ENCODE measurements at regions not wholly inside any gene's neighbourhood (a gene's known extent, or its start where the extent isn't known, plus 50 kb on each side); places are given as distances from the start of the nearest gene placed in this dataset.

- no peaks in the 10 kb centered on the region for H3K4me1 ChIP-seq
- intact Hi-C loops (cut with DNase I): no loop called here
- TF ChIP-seq CTCF (IDR thresholded peaks at IDR 0.05): no peak
- no peak overlapping the region for H3K27ac ChIP-seq
- ATAC-seq: no peak
- no peaks in the 10 kb centered on the region for H3K36me3 ChIP-seq
- no peak for DNase-seq
- no peaks in the 10 kb centered on the region for H3K9me3 ChIP-seq
- no peak overlapping the region for H3K4me3 ChIP-seq
- no peaks in the 10 kb centered on the region for H3K27me3 ChIP-seq (ENCODE audit: low read depth)
Observed at GRCh38 chr5:97549496-97549895, 366.4 kb upstream of the RIOK2 start.

- DNase-seq (no peak), ATAC-seq (no peak)
- Histone ChIP-seq H3K4me1 (no peaks in the 10 kb centered on the region), H3K36me3 (no peaks in the 10 kb centered on the region), H3K4me3 (no peak overlapping the region), H3K27ac (no peak overlapping the region), H3K9me3 (no peaks in the 10 kb centered on the region), H3K27me3 (ENCODE audit: low read depth) (no peaks in the 10 kb centered on the region)
- intact Hi-C loops (cut with DNase I): no loop called here
- no peak for TF ChIP-seq CTCF (IDR thresholded peaks at IDR 0.05)
Observed at GRCh38 chr5:97550164-97550563, 367.1 kb upstream of the RIOK2 start.

- Histone ChIP-seq H3K4me1 (no peaks in the 10 kb centered on the region), H3K4me3 (no peak overlapping the region), H3K27me3 (ENCODE audit: low read depth) (no peaks in the 10 kb centered on the region), H3K36me3 (no peaks in the 10 kb centered on the region), H3K9me3 (no peaks in the 10 kb centered on the region), H3K27ac (no peak overlapping the region)
- TF ChIP-seq CTCF (IDR thresholded peaks at IDR 0.05): no peak
- intact Hi-C loops (cut with DNase I): no loop called here
- no peak for ATAC-seq
- no peak for DNase-seq
Observed at GRCh38 chr5:97550818-97551217, 367.8 kb upstream of the RIOK2 start.

- no peak for TF ChIP-seq CTCF (IDR thresholded peaks at IDR 0.05)
- no peaks in the 10 kb centered on the region for H3K9me3 ChIP-seq
- DNase-seq: no peak
- H3K27ac ChIP-seq: no peak overlapping the region
- H3K27me3 ChIP-seq (ENCODE audit: low read depth): no peaks in the 10 kb centered on the region
- no peaks in the 10 kb centered on the region for H3K36me3 ChIP-seq
- intact Hi-C loops (cut with DNase I): no loop called here
- no peak for ATAC-seq
- H3K4me3 ChIP-seq: no peak overlapping the region
- no peaks in the 10 kb centered on the region for H3K4me1 ChIP-seq
Observed at GRCh38 chr5:97553604-97554452, 370.8 kb upstream of the RIOK2 start.

GRCh38 chr5:97554977-97555643 is 372.1 kb upstream of the RIOK2 start:
- H3K36me3 ChIP-seq: no peaks in the 10 kb centered on the region
- H3K4me1 ChIP-seq: no peaks in the 10 kb centered on the region
- DNase-seq: no peak
- no peaks in the 10 kb centered on the region for H3K27me3 ChIP-seq (ENCODE audit: low read depth)
- intact Hi-C loops (cut with DNase I): no loop called here
- TF ChIP-seq CTCF (IDR thresholded peaks at IDR 0.05): no peak
- H3K27ac ChIP-seq: no peak overlapping the region
- H3K9me3 ChIP-seq: no peaks in the 10 kb centered on the region
- H3K4me3 ChIP-seq: no peak overlapping the region
- no peak for ATAC-seq

Measured in lower lobe of right lung (tissue), 2 donors.